ENCODE measurements at regions not wholly inside any gene's neighbourhood (a gene's known extent, or its start where the extent isn't known, plus 50 kb on each side); places are given as distances from the start of the nearest gene placed in this dataset.
"Not testable (repeated sequence)": the region's sequence is repeated elsewhere in the genome, so short reads cannot be mapped to it uniquely, and the experiment has no call there.

DNA sequence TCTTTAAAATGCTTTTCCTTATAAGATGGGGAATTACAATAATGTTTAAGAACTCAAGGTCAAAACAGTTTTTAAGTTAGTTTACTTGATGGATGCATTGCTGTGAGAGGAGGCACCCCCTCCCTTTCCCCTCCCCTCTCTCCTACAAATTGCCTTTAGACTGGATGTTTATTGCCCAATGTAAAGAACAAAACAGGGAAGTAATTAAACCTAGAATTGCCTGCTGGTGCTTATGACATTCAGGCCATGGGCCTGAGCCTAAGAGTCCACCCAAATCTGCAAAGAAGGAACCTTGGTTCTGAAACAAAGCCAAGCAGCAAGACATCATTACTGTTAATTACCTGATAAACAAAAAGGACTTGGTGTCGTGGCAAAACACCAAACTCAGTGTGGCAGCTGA, 630.3 kb downstream of the ISL1 start:
- DNase-seq (ENCODE audit: low read depth in 2 of 2): no peak

DNA sequence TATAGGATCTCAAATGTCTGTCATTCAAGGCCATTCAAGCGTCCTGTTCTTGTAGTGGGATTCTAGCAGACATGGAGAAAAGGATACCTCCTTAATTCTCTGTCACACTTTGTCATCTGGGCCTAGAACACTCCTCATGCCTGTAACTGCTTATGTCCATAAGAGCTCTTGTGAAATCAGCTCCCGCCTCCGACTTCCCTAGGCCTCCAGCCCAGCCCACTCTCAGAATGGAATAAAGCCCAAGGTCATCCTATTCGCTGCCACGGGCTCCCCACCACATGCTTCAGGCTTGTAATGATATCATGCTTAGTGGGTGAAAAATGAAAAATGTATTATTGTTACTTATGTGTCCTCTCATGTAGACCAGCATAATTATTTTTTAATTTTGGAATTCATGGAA, 632.5 kb downstream of the ISL1 start:
- no peak for DNase-seq (ENCODE audit: low read depth in 2 of 2)

GRCh38 chr5:52017567-52017966, 634.3 kb downstream of the ISL1 start:
- no peak for DNase-seq (ENCODE audit: low read depth in 2 of 2)

DNA sequence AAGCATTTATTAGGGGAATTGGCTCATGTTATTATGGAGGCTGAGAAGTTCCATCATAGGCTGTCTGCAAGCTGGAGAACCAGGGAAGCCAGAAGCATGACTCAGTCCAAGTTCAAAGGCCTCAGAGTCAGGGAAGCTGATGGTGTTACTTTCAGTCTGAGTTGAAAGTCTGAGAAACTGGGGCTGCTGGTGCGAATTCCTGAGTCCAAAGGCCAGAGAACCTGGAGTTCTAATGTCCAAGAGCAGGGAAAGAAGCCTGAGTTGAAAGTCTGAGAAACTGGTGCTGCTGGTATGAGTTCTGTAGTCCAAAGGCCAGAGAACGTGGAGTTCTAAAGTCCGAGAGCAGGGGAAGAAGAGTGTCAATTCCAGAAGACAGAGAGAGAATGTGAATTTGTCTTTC, 641.1 kb downstream of the ISL1 start:
- no peak for DNase-seq (ENCODE audit: low read depth in 2 of 2)

DNA sequence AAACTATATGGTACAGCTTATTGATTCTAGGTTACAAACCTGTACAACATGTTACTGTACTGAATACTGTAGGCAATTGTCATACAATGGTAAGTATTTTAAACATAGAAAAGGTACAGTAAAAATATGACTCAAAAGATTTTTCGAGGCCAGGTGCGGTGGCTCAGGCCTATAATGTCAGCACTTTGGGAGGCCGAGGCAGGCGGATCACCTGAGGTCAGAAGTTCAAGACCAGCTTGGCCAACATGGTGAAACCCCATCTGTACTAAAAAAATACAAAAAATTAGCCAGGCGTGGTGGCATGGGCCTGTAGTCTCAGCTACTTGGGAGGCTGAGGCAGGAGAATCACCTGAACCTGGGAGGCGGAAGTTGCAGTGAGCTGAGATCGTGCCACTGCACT, 646.6 kb downstream of the ISL1 start:
- not testable (repeated sequence) for DNase-seq (ENCODE audit: low read depth in 2 of 2)

GRCh38 chr5:52041842-52042241, 658.6 kb downstream of the ISL1 start:
- no peak for DNase-seq (ENCODE audit: low read depth in 2 of 2)

DNA sequence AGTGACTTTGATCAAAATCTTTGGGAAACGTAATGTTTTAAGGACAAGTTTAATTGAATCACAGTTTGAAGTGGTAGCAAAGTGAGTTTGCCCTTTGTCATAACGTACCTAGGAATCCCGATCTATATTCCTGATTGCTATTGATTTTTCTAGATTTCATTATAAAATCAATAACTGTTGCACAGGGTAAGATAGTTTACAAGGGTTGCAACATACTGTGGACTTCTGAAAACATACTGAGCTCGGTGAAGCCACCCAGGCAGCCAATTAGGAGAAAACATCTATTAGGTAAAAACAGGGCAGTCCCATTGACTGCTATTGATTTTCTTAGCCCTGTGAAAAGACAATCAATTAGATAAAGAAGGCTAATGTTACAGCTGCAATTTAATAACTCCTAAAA, 659.9 kb downstream of the ISL1 start:
- DNase-seq (ENCODE audit: low read depth in 2 of 2): no peak

GRCh38 chr5:52043543-52043942, 660.3 kb downstream of the ISL1 start:
- DNase-seq (ENCODE audit: low read depth in 2 of 2): no peak

- no peak for DNase-seq (ENCODE audit: low read depth in 2 of 2)
Observed at GRCh38 chr5:52051759-52052158, 668.5 kb downstream of the ISL1 start.

DNA sequence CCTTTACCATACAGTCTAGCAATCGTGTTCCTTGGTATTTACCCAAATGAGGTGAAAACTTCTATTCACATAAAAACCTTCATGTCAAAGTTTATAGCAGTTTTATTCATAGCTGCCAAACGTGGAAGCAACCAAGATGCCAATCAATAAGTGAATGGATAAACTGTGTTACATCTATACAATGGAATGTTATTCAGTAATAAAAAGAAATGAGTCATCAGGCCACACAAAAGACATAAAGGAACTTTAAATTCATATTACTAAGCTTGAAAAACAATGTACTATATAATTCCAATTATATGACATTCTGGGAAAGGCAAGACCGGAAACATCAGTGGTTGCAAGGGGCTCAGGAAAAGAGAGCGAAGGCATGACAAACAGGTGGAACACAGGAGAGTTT, 679.9 kb downstream of the ISL1 start:
- DNase-seq (ENCODE audit: low read depth in 2 of 2): no peak

GRCh38 chr5:52065182-52065581, 681.9 kb downstream of the ISL1 start:
- no peak for DNase-seq (ENCODE audit: low read depth in 2 of 2)

GRCh38 chr5:52069997-52070396, 686.7 kb downstream of the ISL1 start:
- no peak for DNase-seq (ENCODE audit: low read depth in 2 of 2)

DNA sequence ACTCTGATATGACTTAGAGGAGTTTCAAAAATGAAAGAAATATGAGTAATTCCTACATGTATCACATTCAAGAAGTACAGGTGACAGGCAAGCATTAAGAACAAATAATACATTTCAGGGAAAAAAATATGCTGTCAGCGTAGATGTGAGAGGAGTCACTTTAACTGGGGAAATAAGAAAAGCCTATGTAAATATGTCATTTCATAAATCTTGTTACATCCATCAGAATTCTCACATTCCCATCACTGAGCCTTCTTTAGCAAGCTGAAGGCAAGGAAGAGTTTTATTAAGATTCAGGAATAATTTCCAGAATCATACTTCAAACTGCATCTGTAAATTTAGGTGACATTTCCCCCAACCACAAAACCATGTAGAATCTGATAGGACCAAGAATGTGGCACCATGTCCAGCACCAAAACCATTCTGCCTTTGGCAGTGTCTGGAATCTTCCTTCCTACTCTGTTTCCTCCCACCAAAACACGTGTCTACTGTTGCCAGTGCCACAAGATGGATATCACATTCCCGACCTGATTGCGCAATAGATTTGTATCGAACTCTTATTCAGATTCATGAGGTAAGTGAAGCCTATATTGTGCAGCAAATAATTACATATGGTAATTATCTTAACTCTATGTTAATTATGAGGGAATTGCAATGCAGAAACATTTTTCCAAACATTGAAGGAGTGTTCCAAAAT, 690.9 kb downstream of the ISL1 start:
- no peak for DNase-seq (ENCODE audit: low read depth in 2 of 2)

- no peak for DNase-seq (ENCODE audit: low read depth in 2 of 2)
Observed at GRCh38 chr5:52077941-52078815, 694.9 kb downstream of the ISL1 start.

DNA sequence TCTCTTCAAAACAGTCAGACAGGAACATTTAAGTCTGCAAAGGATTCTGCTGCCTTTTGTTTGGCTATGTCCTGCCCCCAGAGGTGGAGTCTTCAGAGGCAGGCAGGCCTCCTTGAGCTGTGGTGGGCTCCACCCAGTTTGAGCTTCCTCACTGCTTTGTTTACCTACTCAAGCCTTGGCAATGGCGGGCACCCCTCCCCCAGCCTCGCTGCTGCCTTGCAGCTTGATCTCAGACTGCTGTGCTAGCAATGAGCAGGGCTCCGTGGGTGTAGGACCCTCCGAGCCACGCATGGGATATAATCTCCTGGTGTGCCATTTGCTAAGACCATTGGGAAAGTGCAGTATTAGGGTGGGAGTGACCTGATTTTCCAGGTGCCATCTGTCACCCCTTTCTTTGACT, 685.4 kb upstream of the ITGA1 start:
- not testable (repeated sequence) for DNase-seq (ENCODE audit: low read depth in 2 of 2)

- DNase-seq (ENCODE audit: low read depth in 2 of 2): no peak
Observed at GRCh38 chr5:52107210-52107905, 680.4 kb upstream of the ITGA1 start.

GRCh38 chr5:52119768-52120167, 667.9 kb upstream of the ITGA1 start:
- DNase-seq (ENCODE audit: low read depth in 2 of 2): no peak

GRCh38 chr5:52132053-52132452, 655.7 kb upstream of the ITGA1 start:
- no peak for DNase-seq (ENCODE audit: low read depth in 2 of 2)

GRCh38 chr5:52134013-52134650, 653.6 kb upstream of the ITGA1 start:
- no peak for DNase-seq (ENCODE audit: low read depth in 2 of 2)

DNA sequence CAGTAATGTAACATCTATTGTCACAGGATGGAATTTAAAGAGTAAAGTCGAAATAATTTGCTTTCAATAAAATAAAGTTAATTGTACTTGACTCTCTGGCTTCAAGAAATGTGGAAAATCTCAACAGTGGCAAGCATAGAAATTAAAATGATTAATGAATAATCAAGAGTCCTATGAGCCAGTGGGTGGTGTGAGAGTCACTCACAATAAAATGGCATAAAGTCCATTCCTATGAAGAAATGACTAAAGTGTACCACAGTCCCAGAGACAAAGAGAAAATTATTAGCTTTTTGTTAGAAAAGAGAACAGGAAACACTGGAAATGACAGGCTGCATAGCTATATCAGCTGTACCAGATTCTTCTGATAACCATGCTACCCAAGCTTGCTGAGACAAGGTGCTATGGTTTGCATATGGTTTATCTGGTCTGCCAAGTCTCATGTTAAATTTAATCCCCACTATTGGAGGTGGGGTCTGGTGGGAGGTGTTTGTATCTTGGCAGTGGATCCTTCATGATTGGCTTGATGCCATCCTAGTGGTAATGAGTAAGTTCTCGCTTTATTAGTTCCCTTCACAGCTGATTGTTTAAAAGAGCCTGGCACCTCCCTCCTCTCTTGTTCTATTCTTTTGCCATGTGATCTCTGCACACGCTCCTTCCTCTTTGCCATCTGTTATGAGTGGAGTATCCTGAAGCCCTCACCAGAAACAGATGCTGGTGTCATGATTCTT, 647.7 kb upstream of the ITGA1 start:
- DNase-seq (ENCODE audit: low read depth in 2 of 2): no peak

DNA sequence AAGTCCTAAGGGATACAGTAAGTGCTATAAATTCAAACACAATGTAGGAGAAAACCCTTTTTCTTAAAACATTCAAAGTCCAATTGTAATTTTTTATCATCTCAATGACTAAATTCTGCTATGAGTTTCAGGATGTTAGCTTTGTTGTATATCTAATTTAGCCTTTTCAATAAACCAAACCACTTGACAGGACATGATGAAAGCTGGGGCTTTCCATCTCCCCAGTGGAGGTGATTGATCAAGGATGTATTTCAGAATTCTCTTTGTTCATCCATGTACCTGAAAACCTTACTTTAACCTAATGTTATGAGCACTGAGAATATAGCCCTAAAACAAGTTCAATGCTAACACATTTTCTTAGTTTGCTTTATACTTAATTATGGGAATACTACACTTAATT, 639.0 kb upstream of the ITGA1 start:
- DNase-seq (ENCODE audit: low read depth in 2 of 2): no peak
